ENCODE measurements at regions not wholly inside any gene's neighbourhood (a gene's known extent, or its start where the extent isn't known, plus 50 kb on each side); places are given as distances from the start of the nearest gene placed in this dataset.
"Not testable (repeated sequence)": the region's sequence is repeated elsewhere in the genome, so short reads cannot be mapped to it uniquely, and the experiment has no call there.

DNA sequence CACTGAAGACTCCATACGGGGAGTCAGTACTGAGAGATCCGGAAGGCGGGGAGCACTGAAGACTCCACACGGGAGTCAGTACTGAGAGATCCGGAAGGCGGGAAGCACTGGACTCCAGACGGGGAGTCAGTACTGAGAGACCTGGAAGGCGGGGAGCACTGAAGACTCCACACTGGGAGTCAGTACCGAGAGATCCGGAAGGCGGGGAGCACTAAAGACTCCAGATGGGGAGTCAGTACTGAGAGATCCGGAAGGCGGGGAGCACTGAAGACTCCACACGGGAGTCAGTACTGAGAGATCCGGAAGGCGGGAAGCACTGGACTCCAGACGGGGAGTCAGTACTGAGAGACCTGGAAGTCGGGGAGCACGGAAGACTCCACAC lies 77.2 kb downstream of the DLL1 start:
- DNase-seq, result not testable (repeated sequence)

DNA sequence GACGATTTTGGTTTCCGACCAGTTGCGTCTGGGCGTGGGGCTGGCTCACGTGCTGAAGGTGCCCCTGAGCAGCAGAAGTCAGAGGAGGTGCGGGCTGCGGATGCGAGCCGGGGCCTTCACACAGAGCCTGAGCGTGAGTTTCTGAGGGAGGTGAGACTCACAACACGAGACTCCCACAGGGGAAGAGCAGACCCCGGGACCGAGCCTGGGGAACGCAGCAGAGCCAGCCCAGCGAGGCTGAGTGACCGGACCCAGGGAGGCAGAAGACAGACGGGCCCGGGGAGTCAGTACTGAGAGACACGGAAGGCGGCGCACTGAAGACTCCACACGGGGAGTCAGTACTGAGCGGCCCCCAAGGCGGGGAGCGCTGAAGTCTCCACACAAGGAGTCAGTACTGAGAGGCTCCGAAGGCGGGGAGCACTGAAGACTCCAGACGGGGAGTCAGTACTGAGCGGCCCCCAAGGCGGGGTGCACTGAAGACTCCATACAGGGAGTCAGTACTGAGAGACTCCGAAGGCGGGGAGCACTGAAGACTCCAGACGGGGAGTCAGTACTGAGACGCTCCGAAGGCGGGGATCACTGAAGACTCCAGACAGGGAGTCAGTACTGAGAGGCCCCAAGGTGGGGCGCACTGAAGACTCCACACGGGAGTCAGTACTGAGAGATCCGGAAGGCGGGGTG lies 77.8 kb downstream of the DLL1 start:
- no peak for DNase-seq

DNA sequence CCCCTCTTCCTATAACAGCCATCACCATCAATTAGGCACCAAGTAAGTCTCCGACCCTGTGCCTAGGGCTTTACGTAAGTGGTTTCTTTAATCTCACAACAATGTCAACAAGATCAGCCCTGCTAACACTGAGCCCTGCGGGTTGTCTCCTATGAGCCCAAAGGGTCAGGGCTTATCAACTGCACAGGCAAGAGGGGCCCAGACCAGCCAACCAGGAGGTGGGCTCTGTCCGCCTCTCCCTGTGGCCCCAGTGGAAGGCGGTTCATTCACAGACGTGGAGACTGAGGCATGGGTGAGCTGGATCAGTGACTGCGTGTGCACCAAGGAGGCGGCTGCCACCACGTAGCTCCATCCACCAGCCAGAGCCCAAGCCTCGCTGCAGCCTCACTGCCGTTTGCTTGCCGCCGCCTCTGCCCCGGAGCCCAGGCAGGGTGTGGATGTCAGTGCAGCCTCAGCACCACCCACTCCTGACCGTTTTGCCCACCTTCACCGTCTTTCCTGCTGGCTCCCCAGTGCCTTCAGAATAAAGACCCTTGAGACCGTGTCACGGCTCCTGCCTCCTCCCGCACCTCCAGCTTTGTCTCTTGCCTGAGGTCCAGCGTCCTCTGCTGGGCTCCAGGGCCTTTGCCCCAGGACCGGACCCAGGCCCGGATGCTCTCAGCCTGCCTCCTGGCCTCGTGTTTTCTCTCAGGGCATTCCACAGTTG lies 78.7 kb downstream of the DLL1 start:
- no peak for DNase-seq

DNA sequence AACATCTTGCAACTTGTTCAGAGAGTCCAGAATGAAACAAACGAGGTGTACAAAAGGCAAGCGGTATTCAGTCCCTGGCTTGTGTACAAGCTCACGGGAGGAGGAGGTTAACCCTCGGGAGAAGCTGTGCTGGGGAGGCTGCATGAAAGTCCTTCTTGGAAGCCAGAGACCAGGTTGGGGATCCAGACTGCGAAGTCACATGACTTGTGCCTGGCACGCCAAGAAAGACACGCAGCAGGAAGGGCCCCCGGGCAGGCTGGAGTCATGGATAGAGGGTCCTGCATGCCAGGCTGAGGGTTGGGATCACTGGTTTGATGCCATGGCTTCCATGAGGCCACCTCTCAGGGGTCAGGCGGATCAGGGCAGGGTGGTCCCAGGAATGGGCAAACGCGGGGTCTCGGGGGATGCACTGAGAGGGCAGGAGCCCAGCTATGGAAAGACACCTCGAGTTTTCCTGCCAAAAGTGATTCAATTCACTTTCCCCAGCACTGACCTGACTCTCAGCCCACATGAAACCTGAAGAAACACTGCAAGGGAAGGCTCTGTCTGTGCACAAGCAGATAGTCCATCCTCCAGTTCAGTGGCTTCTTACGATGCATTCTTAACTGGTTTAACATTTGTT lies 79.4 kb downstream of the DLL1 start:
- DNase-seq, result no peak

DNA sequence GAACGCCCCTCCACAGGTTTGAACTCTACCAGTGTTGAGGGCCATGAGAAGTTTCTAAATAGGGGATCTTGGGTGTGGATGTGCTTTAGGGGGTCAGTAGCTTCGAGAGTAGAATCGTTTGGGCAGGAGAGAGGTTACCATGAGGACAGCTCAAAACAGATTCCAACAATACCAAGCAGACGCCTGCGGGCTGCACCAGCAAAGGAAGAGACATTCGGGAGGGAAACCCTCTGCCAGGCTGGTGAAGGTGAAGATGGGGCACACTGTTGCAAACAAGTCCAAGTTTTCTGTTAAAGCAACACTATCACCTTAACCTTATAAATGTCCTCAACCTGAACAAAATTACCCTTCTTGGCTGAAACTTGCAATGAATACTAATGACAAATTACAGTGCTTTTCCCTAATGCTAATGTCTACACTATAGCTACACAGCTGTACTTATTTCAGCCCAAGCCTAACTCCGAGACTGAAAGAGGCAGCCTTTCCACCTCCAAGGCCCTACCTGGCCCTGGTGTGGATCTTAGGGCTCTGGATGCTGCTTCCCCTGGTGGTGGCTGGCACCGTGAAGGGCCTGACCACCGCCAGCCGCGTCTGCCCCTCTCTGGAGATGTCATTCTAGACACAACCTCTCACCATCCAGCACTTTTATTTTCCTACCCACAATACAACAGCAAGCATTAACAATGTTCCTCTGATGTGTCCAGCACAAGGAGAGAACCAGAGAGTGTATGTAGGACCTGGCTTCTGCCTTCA lies 80.1 kb downstream of the DLL1 start:
- DNase-seq, result no peak

DNA sequence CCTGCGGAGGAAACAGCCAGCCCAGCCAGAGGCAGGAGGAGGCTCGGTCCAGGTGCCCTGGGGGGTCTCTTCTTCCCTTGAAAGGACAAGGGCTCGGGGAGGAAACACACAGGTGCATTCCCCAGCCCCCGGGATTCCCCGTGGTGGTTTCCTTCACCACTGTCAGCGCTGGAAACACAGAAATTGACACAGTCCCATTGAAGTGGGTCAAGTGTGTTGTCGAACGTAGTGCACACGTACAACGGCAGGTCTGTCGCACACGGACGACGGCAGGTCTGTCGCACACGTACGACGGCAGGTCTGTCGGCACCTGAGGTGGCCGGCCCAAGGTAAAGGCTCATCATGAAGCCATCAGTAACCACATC lies 80.9 kb downstream of the DLL1 start:
- no peak for DNase-seq

DNA sequence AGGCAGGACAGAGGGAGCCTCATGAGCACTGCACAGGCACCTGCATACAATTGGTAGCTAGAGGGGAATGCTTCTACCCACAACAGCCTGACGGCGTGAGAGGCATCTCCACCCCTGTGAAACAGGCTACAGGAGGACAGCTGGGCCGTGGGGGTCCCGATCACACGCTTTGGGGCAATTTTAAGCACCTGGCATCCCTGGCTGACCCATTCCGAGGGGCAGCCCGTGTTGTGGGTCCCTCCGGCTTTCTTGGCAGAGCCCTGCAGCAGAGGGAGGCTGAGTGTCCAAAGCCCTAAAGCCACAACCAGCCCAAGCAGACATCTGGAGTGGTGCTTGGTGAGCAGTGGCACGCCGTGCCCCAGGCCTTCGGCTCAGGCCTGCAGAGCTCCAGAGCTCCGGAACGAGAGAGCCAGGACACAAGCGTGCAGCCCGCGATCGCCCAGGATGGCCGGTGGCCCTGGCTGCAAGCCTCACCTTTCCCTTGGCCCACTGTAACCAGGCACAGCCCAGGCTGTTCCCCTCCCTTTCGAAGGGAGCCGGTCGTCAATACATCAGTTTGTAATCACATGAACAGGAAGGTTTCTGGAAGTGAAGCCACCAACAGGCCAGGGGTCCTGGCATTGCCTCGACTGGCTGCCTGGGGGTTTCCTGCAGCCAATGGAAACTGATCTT lies 81.4 kb downstream of the DLL1 start:
- no peak for DNase-seq

DNA sequence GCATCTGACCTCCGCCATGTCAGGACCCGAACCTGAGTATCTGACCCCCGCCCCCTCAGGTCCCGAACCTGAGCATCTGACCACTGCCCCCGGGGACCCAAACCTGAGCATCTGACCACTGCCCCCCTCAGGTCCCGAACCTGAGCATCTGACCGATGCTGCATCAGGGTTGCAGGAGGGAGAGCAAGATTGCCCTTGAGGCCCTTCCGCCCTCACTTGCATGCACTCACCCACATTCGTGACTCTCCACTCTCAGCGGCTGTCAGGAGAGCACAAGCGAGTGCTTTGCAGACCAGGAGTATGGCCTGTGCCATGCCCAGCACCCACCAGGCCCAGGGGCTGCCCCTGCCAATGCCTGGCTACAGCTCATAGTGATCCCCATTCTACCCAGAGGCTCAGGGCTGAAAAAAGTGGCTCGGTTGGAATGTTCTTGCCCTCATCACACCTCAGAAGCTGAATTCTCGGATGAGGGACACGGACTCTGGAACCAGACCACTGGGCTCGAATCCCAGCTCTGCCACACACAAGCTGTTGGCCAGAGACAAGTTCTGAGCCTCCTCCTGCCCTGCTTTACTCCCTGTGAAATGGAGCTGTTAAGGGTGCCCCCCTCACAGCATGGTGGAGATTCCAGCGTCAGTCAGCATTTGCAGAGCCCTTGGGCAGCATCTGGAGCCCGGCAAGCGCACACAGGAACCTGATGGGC lies 82.1 kb downstream of the DLL1 start:
- no peak for DNase-seq

DNA sequence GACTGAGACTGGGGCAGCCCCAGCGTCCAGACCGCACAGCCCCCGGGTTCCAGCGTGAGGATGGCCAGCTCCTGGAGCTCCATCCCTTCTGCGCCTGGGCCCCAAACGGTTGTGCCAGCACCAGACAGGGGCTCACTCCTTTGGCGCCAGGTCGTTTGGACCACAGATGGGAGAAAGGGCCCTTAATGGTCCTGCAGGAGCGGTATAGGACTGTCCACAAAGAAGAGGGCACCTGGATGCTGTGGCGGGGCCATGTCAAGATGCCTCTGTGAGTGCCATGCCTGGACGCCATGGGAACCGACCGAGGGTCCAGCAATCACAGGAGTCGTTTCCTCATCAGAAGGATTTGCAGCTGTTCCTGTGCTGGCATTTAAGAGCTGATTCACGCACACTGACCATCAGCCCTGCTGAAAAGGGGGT lies 82.7 kb downstream of the DLL1 start:
- no peak for DNase-seq

DNA sequence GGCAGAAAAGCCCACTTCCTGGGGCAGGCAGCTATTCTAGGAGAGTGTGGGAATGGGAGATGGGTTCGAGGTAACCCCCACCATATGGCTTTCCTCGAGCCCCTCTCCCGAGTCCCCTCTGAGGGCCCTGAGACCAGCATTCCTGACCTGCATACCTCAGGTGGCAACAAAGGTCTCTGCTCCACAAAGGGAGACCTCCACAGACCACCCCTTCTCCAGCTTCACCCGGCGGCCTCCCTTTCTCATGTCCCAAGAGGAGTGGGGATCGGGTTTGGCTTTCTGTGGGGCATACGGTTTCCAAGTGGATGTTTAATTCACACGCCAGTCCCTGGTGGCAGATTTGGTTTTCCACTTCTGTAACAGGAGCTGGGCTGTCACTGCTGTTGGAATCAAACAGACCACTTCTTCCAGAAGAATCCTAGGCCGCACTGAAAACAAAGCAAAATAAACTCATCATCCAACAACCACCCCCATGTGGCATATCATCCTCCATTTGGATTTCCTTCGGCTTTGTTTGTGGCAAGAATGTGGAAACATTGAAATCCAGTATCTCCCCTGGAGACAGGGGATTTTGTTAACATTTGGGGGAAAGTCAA lies 83.2 kb downstream of the DLL1 start:
- no peak for DNase-seq

DNA sequence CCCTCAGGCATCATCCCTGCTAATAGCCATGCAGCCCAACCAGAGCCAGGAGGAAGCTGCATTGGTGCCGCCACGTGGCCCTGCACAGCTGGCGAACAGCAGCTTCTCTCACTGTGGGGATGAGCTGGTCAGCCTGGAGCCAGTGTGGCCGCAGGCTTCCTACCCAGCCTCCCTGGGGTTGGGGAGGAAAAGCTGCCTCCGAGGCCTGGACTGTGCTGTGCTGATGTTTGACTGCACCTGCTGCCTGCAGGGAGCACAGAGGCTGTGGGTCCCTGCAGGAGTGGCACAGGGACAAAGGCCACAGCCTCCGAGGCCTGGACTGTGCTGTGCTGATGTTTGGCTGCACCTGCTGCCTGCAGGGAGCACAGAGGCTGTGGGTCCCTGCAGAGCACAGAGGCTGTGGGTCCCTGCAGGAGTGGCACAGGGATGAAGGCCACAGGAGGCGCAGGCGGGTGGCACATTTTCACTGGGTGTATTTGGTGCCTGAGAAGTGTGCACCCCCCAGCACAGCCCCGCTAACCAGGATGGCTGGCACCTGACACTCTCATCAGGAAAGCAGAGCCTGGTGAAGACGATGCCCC lies 83.9 kb downstream of the DLL1 start:
- DNase-seq, result no peak

DNA sequence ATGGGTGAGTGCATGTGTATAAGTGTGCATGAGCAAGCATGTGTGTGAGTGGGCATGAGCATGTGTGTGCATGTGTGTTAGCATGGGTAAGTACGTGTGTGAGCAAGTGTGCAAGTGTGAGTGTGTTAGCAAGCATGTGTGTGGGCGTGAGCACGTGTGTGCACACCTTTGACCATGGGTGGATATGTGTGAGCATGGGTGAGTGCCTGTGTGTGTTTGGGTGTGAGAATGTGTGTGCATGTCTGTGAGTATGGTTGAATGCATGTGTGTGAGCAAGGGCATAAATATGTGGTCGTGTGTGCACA lies 84.6 kb downstream of the DLL1 start:
- no peak for DNase-seq

DNA sequence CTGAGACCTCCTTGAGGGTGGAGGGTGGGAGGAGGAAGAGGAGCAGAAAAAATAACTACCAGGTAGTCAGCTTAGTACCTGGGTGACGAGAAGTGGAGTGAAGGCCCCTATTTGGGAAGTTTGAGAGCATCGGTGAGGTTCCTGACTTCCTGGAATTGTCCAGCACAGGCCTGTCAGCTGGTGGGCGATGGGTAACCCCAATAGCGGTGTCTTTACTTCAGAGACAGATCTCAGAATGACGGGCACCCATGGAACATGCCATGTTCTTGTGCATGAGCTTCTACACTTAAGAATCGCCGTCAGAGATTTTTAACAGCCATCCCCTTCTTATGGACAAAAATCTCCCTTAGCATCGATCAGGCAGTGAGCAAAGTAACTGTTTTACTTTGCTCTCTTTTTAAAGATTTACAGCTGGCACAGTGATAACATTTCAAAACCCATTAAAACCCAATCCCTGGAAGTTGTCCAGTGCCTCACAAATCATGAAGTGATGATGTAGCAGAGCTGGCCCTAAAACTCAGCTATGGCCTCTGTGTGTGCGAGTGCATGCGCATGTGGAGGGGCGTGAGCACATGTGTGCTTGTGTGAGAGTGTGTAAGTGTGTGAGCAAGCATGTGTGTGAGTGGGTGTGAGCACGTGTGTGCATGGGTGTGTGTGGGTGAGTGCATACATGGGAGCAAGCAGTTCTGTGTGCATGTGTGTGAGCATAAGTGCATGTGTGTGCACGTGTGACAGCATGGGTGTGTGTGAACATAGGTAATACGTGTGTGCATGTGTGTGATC lies 85.2 kb downstream of the DLL1 start:
- DNase-seq, result no peak

DNA sequence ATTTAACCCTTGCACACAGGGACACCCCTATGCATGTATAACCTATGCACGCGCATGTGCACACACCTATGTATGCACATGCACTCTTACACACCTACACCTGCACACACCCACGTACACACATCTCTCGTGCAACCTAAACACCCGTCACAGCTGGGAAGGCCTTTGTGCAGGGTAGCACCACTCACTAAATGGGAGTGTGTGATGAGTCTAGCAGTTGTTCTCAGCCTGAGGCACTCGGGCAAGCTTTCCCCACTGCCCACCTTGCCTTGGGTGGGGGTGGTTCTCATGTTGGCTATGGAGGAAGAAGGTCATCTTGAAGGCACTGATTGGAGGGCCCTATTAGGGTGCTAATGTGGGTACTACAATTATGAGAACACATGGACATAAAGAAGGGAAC lies 85.8 kb downstream of the DLL1 start:
- no peak for DNase-seq

DNA sequence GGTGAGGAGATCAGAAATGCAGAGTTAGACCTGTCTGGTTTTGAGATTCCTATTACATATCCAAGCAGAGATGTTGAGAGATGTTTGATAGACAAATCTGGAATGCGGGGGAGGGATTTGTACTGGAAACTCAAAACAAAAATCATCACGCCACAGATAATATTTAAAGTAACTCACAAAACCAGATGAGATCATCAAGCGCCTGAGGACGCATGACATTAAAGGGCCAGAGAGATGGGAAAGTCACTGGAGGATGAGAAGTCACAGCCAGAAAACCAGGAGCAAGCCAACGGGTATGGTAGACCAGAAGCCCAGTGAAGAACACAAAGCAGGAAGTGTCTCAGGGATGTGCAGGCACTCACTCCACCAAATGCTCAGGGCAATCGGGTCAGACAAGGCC lies 87.7 kb downstream of the DLL1 start:
- DNase-seq, result no peak

DNA sequence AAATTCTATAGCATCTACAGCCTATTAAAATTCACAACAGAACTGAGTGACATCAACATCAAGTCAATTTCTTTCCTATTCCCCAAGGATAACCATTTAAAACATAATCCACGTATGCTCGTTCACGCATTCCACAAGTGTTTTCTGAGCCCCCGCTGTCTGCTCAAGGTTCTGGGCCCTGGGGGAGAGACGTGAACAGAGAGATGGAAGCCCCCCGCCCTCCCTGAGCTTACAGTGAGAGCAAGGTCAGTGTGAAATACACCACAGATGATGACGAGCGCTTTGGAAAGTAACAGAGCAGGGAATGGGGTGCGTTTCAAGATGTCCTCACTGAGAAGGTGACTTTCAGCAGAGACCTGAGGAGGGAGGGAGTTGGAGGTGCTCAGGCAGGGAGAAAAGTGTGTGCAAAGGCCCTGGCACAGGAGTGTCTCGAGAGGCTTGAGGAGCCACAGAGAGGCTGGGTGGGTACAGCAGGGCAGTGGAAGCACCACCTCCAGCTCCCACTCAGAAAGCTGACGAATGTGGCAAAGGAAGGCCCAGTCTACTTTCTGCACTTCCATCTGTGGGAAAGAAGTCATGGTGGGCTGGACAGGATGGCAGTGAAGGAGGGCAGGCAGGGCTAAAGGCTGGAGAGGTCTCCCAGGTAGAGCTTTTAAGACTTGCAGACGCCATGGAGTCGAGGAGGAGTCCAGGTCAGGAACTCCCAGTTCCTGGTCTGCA lies 88.3 kb downstream of the DLL1 start:
- DNase-seq, result no peak

DNA sequence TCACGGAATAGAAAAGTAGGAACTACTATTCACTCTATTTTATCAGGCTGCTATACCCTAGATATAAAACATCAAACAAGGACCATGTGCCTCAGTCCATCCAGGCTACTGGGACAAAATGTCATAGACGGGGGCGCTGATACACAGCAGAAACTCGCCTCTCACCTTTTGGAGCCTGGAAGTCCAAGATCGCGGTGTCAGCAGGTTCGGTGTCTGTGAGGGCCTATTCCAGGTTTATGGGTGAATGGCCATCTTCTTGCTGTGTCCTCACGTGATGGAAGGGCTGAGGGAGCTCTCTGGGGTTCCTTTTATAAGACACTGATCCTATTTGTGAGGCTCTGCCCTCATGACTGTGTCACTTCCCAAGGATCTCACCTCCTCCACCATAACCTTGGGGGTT lies 89.5 kb downstream of the DLL1 start:
- DNase-seq, result no peak

DNA sequence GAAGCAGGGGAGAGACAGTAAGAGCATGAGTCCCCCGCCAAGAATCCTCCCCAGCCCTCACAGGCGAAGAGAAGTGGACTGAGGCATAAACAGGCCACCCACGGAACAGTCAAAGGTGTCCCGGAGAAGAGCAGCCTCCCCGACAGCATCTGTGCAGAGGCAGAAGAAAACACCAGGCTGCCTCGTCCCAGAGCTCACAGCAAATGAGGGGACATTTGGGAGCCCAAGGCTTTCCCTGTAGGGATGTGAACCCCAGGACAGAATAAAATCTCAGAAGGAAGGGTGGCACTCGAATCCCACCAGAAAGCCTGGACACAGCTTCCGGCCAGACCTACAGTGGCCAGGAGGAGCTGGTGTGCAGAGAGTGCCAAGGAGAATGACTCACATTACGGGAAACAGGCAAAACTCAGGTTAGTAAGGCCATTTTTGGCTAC lies 90.4 kb downstream of the DLL1 start:
- no peak for DNase-seq

DNA sequence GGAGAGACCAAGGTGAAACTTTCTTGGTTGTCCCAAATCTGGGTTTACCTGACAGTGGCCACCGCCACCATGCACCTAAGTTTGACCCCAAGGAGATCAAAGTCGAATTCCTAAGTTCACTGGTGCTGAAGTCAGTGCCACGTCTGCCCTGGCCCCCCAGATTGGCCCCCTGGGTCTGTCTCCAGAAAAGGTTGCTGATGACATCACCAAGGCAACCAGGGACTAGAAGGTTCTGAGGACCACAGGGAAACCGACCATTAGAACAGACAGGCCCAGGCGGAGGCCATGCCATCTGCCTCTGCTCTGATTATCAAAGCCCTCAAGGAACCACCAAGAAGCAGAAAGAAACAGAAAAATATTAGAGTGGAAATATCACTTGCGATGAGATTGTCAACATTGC lies 91.2 kb downstream of the DLL1 start:
- no peak for DNase-seq

DNA sequence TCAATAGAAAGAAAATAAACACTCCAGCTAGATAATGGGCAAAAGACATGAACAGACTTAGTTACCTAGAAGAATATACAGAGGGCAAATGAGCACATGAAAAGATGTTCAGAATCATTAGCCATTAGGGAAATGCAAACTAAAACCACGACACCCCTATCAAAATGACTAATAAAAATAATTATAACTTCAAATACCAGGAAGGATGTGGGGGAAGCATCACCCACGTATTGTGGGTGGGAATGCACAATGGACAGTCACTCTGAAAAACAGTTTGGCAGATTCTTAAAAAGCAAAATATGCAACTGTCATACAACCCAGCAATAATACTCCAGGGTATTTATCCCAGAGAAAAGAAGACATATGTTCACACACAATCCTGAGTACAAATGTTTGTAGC lies 92.6 kb downstream of the DLL1 start:
- DNase-seq, result no peak
